GM18519 (cell line): ENCODE measurements at regions not wholly inside any gene's neighbourhood (a gene's known extent, or its start where the extent isn't known, plus 50 kb on each side); places are given as distances from the start of the nearest gene placed in this dataset.
"Not testable (repeated sequence)": the region's sequence is repeated elsewhere in the genome, so short reads cannot be mapped to it uniquely, and the experiment has no call there.

Source experiments
- ATAC-seq: cut with Tn5 transposase; IDR thresholded peaks from one replicate; pipeline ENCODE4 v1.9.1; 2021; ENCODE audit warnings: mild to moderate bottlenecking, moderate library complexity; ENCODE audit not compliant: unreplicated experiment, low FRiP score

DNA sequence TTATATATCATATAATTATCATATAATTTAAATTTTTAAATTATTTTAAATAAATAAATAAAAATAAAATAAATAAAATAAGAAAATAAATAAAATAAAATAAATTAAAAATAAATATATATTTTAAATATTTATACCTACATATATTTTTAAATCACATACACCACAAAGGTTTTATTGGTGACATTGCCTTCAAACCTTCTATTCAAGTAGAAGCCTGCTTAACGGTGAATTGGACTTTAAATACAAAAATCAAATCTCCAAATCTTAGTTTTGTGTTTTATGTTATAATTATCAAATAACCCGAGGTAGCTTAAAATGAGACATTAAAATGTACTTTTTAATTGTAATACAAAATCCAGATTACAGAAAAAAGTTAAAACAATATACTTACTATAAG is 1137.8 kb downstream of the HACE1 start:
- no peak for ATAC-seq

DNA sequence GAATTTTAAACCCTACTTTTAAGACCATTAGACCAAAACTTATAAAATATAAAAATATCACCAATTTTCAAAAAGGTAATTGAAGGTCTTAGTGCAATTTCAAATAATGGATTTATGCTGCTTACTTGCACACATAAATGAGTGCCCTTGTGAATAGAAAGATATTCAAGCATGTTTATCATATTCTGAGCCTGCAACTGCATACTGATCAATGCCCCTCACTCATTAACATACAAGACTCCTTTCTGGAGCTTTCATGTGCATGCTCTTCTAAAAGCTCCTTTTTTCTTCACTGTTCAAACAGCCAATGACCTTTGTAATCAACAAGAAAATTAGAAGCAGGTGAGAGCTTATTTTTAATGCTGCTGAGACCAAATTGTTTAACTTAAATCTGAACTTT is 1139.3 kb downstream of the HACE1 start:
- ATAC-seq = no peak

DNA sequence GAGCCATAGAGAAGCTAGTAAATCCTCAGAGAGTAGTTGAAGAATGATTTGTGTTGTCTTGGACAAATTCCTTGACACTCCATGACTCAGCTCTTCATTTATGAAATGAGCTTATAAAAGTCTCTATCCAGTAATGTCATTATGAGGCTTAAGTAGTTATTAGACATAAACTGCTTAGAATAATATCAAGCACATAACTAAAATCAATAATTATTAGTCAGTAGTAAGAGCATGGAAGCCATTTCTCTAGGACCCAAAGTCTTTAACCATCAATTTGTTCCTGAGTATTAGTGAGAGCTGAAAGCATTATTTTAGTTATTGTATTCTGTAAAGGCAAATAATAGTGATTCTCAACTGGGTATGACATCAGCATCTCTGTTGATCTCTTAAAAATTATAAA is 1140.2 kb downstream of the HACE1 start:
- no peak for ATAC-seq

DNA sequence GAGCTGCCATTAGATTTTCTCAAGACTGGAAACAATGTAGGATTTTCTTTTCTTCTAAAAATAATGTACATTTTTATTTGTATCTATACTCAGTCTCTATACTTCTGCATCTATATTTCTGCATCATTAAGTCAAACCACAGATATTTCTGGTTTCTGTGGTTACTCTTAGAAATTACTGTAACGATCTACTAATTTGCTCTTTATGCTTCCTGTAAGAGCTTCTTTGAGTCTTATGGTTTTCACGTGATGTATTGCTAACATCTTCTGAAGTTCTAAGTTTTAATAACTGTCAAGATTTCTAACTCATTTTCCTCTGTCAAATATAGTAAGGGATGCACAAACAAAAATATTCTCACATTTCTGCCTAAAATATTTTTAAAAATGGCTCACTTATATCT is 1144.5 kb downstream of the HACE1 start:
- ATAC-seq = no peak

DNA sequence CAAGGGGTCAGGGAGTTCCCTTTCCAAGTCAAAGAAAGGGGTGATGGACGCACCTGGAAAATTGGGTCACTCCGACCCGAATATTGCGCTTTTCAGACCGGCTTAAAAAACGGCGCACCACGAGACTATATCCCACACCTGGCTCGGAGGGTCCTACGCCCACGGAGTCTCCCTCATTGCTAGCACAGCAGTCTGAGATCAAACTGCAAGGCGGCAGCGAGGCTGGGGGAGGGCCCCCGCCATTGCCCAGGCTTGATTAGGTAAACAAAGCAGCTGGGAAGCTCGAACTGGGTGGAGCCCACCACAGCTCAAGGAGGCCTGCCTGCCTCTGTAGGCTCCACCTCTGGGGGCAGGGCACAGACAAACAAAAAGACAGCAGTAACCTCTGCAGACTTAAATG is 1150.5 kb downstream of the HACE1 start:
- ATAC-seq = not testable (repeated sequence)

DNA sequence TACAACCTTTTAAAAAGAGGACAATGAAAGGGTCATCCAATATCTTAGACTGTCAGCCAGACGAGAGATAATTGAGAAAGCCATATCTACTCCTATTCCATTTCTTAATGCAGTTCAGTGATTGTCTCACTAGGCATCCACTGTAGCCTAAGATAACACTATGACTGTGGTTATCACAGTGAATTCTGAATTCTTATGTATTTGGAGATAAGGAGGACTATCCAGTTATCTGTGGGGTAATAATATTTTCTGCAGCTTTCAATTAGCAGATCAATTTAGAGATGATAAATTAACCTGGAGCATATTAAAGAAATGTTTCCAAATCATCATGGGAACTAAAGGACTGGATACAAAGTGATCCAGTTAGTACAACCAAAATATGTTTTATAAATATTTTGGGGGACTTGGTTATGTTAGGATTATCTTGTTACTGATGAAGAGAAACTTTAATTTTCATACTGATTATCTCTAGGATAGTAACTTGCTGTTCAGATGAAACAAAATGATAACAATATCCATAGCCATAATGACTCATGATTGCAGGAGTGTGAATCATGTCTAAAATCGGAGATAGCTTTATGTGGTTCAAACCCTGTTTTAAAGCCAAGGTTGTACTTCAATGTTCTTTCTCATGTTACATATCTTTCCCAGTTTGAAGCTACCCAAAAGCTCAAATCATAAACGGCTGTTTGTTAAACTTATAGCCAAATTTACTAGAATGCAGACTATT is 1152.0 kb downstream of the HACE1 start:
- ATAC-seq = no peak

DNA sequence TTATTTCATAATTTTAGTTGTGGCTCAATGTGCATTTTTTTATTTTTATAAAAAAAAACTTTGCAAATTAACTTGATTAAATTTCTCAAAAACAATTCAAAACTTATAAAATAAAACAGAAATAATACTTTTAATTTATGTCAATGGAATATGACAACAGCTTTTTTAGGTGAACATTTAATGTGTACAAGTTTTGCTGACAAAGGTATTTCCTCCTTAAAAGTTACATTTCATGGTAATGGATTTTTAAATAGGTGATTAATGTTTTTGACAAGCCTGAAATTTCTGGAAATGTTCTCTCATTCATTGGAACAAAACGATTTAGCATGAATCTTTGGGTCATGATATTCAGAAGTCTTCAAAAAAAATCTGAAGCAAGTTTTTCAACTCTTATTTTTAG is 1160.0 kb downstream of the HACE1 start:
- no peak for ATAC-seq

DNA sequence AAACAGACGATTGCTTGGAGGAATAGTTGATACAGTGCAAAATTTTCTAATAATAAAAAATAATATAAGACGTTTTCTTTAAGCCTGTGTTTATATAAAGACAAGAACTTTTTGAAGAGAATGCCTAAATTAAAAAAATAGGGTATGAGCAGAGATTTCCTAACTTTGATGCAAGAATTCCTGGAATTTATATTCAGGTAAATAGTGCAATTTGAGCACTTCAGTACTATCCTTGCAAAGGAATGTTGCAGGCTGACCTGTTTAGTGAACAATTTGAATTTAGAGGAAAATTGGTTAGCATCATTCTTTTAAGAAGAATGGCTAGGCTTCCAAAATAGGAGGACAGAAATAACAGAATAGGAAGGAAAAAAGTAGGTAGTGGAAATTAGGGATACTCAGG is 1172.3 kb downstream of the HACE1 start:
- no peak for ATAC-seq

DNA sequence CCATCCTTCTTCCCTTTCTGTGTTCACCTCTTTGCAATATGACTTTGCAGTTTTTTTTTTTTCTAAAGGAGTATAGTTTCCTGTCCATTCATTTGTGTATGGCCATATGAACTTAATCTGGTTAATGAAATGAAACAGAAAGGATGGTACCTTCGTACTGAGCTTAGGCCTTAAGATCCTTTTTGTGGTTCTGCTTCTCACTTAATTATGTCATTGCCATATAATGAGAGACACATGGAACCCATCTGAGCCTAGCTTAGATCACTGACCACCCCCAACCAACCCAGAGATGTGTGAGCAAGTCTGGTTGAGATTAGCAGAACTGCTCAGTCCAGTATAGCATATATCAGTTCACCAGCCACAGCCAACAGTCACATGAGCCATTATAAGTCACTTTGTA is 1179.6 kb downstream of the HACE1 start:
- ATAC-seq = no peak

DNA sequence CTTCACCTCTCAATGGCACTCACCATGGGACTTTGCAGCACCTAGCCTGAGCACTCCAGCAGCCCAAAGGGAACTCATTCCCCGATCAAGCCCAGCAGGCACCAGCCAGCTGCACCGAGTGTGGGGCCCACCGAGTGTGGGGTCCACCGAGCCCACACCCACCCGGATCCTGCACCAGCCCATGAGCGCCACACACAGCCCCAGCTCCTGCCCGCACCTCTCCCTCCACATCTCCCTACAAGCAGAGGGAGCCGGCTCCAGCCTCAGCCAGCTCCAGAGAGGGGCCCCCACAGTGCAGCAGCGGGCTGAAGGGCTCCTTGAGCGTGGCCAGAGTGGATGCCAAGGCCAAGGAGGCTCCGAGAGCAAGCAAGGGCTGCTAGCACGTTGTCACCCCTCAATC is 1182.4 kb downstream of the HACE1 start:
- ATAC-seq = no peak

DNA sequence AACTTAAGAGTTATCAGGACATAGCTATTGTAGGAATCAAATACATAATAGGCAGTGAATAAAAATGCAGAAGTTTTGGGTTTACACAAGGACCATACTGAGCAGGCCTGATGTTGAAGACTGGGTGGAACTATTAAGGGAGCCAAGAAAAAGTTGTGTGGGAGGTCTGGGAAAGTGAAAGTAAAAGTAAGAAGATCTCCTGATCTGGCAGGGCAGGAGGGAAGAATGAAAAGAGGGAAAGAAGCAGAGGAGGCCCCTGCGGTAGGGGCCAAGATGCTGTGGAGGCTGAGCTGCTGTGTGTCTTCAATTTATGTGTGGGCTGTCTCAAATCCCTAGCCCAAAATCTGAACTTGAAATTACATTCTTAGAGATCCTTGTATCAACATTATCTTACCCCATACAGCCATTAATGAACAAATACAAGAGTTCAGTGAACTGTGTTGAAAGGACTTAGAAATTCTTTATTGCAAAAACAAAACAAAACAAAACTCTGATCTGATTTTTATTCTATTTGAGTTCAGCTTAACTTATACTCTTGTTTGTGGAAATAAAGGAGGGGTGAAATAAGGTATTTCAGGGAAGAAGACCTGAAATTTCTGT is 1183.8 kb downstream of the HACE1 start:
- ATAC-seq = no peak

DNA sequence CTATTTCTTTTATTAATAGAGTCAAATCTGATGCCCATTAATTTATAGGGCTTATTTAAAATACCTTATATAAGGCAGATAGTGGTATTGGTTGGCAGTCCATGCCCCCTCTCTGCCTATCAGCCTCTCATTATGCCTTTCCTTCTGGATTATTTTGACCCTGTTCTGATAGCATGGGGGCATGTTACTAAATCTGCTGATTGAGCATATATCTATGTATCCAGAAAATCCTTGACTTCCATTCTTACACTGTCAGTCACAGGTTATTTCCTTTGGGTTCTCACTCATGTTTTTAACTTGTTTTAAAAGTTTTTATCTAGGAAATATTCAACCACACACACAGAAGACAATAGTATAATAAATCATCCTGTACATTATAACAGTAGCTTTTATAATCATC is 1184.9 kb downstream of the HACE1 start:
- no peak for ATAC-seq

DNA sequence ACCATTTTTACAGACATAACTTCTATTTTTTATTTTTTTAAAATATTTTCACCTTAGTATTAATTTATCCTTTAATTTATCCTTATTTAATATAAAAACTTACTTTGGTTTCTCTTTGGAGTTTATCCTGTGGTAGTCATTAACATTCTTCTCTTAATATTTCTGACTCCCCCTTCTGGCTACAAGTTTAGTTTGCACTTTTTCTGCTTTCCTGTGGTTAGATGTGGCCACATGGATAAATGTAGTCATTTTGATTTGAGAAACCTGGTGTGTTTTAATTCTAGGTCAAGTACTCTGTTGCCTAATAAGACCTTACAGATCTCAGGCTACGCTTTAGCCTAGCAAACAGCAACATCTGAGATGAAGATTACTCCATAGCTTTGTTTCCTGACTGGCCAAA is 1187.5 kb downstream of the HACE1 start:
- ATAC-seq = no peak

DNA sequence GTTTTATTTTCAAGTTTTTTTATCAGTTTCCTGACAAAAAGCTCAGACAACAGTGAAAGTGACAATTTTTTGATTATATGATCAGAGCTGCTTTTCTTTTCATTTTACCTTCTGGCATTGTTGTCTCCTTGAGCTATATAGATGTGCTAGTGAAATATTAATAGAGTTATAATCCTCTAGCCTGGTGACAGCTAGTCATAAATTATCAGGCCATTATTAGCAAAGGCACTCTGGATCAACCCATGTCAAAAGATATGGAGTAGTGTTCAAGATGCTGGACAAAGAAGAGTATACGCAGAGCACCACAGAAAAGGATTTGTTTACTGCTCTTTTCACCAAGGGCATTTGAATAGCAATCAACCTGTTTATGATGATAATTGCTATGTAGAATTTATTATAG is 1230.1 kb downstream of the HACE1 start:
- ATAC-seq = no peak

DNA sequence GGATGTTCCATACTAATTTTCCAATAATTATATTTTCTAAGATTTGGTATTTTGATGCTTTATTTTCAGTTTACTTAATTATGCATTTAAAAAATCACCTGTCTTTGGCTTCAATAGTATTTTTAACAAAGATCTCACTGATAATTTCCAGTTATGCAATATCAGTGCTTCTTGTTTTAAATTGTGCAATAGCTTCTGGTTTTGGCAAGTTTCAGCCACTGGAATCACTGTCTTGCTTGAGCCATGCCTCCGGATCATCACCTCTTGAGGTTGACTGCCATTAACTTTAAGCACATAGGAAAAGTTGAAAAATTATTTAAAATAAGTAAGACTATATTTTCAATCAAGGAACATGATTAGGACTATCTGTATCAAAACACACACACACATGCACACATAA is 1242.1 kb downstream of the HACE1 start:
- no peak for ATAC-seq

DNA sequence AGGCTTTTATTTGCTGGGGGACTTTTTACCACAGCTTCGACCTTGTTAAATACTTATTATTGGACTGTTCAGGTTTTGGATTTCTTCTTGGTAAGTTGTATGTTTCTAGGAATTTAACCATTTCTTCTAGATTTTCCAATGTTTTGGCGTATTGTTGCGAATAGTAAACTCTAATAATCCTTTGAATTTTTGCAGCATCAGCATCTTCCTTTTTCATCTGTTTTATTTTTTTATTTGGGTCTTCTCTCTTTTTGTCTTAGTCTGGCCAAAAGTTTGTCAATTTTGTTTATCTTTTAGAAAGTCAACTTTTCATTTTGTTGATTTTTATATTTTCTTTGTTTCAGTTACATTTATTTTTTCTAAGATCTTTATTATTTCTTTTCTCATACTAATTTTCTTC is 1272.0 kb downstream of the HACE1 start:
- no peak for ATAC-seq

DNA sequence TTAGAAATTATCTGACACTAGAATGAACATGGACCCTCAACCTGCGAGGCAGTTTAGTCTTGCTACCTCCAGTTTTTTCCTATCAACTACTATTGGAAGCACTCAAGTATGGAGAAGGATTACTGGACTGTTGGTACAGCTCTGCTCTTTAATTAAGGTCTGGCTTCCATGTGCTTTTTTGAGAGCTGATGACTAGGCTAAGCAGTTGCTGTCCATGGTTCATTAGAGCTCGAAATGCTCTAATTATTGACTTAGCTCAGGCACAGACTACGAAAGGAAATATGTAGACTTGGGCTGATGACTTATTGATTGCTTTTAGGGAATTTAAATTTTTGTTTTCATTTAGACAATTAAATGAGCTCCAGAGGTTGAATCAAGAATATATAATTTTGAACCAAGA is 1281.6 kb downstream of the HACE1 start:
- ATAC-seq = no peak

DNA sequence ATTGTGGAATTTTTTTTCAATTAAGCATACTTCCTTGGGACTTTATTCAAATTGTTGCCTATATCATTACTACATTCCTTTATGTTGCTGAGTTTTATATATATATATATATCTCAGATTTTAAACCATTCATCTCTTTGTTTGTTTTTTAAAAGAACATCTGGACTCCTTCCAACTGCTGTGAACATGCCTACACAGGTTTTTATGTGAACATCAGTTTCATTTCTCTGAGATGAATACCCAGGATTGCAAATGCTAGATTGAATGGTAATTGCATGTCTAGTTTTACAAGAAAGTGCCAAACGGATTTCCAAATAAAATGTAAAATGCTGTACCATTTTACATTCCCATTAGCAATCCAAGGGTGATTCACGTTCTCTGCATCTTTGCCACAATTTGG is 1289.3 kb downstream of the HACE1 start:
- ATAC-seq = no peak

DNA sequence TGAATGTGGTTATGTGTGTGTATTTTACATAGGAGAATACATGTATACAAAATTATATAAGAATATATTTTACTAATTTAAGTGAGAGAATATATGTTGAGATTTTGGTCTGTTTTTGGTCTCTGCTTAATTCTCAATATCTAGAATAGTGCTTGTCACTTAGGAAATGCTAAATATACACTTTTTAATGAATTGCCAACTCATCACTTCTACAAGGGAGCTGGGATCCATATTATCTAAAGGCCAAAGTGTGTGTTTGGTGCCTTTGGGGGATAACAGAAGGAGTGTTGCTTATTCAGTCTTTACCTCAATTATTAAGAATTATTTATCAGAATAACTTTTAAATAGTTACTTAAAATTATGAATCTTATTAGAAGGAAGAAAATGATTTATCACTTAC is 1304.8 kb downstream of the HACE1 start:
- no peak for ATAC-seq

DNA sequence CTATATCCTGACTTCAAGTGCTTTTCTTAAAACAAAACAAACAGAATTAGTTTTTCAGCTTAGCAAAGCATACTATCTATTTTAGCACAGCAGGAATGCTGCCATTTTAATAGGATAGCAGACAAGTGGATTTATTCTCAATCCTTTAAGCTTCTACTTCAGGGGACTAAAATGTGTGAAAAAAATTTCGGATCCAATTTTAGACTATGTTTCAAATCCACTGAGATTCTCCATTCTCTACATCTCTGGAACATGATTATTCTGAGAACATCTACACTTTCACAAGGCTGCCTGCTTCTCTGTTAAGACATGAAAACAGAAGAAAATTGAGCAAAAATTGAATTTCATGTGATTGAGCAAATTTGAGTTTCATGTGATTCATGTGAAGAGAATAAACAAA is 1321.3 kb downstream of the HACE1 start:
- ATAC-seq = no peak

DNA sequence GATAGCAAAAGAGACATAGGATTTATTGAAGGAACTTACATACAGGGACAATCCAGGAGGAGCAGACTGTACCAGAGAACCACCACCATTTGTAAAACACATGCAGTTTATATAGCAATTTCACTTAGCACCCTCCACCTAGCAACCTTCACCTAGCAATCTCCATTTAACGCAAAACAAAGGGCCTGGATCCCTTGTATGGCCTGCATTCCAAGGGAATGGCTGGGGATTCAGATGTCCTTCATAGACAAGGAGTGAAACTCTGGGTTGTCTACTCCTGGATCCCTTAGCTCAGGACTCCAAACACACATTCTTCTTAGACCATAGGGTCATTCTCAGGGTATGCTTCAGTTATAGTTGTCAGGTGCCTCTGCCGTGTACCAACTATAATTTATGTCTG is 1324.9 kb downstream of the HACE1 start:
- no peak for ATAC-seq

DNA sequence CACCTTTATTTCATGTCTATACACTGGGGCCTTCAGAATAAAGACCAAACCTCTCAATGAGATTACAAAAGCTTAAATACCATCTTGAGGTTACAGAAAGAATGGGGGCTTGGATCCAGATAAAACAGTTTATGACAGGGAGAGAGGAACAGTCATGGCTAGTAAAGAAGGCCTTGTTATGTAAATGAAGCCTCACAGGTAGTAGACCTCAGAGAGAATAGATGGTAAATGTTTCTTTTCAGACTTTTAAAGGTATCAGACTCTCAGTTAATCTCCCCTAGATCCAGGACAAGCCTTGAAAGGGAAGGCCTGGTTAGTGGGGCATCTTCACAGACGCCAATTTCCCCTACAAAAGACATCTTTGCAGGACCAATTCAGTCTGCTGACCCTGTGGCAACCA is 1325.6 kb downstream of the HACE1 start:
- no peak for ATAC-seq

DNA sequence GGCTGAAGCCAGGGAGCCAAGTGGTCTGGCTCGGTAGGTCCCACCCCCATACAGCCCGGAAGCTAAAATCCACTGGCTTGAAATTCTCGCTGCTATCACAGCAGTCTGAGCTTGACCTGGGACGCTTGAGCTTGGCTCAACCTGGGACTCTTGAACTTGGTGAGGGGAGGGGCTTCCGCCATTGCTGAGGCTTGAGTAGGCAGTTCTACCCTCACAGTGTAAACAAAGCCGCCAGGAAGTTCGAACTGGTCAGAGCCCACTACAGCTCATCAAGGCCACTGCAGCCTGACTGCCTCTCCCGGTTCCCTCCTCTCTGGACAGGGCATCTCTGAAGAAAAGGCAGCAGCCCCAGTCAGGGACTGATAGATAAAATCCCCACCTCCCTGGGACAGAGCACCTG is 1337.7 kb downstream of the HACE1 start:
- no peak for ATAC-seq
